GM13977 (cell line): ENCODE measurements at regions not wholly inside any gene's neighbourhood (a gene's known extent, or its start where the extent isn't known, plus 50 kb on each side); places are given as distances from the start of the nearest gene placed in this dataset.

Experiments
- DNase-seq: peaks from one replicate; pipeline ENCODE4 v3.0.0; 2012; ENCODE audit warnings: low spot score
- in situ Hi-C: fragments of 300-500 bp; cut with MboI; formaldehyde crosslinking; loops from one replicate; pipeline ENCODE4 v1.12.0; 2022; ENCODE audit warnings: low sequenced_read_pairs, low pct_unique_long_range_greater_than_20kb, mixed read lengths, inconsistent platforms; ENCODE audit not compliant: unreplicated experiment
- TF ChIP-seq, protein P1 (sequence below): IDR thresholded peaks from 2 replicates; pipeline ENCODE4 v1.5.1; 2012; ENCODE audit warnings: mild to moderate bottlenecking, control low read depth; ENCODE audit not compliant: insufficient read depth; ENCODE audit errors: extremely low read depth, missing control alignments

DNA sequence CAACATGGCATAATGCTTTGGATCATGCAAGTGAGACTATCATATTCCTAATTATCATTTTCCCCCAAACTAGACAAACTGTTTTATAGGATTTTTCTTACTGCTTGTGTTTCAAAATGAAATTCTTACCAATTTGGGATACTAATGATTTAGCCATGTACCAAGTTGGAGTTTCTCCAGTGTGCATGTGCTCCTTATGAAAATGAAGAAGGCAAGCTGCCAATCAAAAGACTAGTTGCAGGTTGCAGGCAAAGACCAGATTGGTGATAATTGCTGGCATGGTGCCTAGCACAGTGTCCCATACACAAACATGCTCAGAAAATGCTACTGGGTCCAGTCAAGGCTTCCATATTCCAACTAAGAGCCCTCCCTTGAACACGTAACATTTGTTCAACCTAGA, 771.8 kb upstream of the FANCL start:
- TF ChIP-seq, protein P1, sequence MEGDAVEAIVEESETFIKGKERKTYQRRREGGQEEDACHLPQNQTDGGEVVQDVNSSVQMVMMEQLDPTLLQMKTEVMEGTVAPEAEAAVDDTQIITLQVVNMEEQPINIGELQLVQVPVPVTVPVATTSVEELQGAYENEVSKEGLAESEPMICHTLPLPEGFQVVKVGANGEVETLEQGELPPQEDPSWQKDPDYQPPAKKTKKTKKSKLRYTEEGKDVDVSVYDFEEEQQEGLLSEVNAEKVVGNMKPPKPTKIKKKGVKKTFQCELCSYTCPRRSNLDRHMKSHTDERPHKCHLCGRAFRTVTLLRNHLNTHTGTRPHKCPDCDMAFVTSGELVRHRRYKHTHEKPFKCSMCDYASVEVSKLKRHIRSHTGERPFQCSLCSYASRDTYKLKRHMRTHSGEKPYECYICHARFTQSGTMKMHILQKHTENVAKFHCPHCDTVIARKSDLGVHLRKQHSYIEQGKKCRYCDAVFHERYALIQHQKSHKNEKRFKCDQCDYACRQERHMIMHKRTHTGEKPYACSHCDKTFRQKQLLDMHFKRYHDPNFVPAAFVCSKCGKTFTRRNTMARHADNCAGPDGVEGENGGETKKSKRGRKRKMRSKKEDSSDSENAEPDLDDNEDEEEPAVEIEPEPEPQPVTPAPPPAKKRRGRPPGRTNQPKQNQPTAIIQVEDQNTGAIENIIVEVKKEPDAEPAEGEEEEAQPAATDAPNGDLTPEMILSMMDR = no peak
- no peak for DNase-seq
- in situ Hi-C loops = no loop called here

DNA sequence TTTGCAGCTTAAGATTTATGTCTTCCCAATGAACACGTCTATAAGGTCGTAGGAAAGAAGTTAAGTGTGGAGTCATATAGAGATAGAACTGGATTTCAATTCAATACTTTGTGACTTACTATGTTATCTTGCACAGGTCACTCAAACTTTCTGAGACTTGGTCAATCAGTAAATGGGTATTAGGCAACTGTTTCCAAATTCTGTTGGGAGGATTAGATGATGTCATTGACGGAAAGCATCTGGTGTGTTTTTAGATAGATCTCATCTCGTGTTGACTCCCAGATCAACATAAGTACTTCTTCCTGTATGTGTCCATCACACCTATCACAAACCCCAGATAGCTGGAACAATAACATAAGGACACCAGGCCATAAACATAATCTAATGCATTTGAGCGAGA, 771.1 kb upstream of the FANCL start:
- DNase-seq = no peak
- TF ChIP-seq, protein P1 = no peak
- in situ Hi-C loops = no loop called here

DNA sequence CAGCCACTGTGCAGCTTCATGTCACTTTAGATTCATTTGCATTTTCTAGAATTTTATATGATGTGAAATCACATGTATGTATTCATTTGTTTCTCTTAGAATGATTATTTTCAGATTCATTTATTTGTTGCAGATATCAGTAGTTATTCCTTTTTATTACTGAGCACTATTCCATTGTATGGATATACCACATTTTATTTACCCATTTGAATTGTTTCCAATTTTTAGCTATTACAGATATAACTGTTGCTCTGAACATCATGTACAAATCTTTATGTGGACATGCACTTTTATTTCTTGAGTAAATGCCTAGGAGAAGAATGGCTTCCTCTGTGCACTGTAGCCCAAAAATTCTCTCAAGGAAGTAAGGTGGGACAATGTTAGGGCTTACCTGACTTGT, 767.8 kb upstream of the FANCL start:
- in situ Hi-C loops = no loop called here
- TF ChIP-seq, protein P1 = no peak

DNA sequence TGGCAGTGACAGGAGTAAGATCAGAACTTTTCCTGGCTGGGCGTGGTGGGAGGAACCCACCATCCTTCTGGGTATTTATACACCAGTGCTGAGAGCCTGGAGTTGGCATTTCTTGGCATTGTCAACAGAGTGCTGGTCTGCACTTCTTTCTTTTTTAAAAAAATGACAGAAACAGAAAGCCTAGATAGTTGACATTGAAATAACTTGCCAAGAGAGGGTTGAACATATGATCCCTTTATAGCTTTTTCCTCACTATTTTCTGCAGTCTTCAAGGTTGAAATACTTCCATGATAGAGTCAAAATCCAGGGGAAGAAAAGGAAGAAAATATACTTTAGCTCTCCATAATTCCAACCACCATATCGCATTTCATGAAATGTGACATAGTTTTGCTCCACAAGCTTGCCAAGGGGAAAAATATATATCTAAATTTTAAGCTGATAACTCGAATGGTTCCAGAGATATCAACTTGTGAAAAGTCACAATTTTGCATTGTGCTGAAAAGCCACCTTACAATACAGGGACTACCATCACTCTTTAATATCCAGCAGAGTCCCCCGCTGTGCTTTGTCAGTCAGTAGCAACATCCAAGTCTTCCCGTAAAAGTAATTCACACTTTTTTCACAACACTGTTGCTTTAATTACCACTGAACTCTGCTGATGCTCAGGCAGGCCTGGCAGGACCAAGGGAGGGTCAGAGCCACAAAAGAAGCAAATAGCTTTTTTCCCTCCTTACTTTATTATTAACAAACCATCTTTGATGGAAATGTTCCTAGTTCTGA, 764.9 kb upstream of the FANCL start:
- no peak for DNase-seq
- TF ChIP-seq, protein P1 = no peak
- in situ Hi-C loops = no loop called here

More for the DNA sequence above, 767.8 kb upstream of the FANCL start:
- DNase-seq = no peak

DNA sequence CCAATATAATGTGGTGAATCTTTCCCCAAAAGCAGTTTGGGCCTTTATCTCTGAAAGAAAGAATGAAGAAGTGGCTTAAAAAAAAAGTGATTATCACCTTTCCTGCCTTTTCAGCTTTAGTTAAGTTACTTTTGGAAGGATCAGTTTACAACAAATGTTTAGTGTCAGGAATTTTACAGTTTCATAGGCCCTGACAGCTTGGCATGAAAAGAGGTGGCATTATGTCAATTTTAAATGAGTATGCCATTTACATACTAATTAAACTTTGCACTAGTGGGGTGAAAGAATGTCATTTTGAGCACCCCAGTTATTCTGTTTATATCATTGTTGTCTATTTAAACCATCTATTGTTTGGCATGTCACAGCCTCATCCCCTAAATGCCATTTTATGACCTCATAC, 763.5 kb upstream of the FANCL start:
- TF ChIP-seq, protein P1 = no peak
- in situ Hi-C loops = no loop called here
- DNase-seq = no peak

DNA sequence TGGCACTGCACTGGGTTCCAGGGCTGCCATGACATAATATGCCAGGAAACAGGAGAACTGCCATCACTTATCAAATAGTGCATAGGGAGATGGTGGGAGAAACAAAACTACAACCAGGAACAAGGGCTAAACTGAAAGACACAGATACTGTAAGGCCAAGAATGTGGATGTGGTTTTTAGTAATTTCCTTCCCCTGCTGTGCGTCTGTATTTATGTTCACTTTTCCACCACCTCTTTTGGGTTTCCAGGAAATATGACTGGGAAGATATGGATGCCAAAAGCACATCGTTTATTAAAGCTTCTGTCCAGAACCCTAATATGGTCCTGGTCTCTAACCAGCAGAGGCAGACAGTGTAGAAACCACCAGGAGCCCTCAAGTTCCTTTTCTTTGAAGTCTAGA, 759.7 kb upstream of the FANCL start:
- TF ChIP-seq, protein P1 = no peak
- no peak for DNase-seq

More for the DNA sequence above, 759.7 kb upstream of the FANCL start:
- in situ Hi-C loops = no loop called here
